GM21576 (cell line): ENCODE measurements at regions not wholly inside any gene's neighbourhood (a gene's known extent, or its start where the extent isn't known, plus 50 kb on each side); places are given as distances from the start of the nearest gene placed in this dataset.

Experiments used
- ATAC-seq: cut with Tn5 transposase; IDR thresholded peaks from one replicate; pipeline ENCODE4 v1.9.1; 2021; ENCODE audit warnings: mild to moderate bottlenecking, moderate library complexity; ENCODE audit not compliant: unreplicated experiment

DNA sequence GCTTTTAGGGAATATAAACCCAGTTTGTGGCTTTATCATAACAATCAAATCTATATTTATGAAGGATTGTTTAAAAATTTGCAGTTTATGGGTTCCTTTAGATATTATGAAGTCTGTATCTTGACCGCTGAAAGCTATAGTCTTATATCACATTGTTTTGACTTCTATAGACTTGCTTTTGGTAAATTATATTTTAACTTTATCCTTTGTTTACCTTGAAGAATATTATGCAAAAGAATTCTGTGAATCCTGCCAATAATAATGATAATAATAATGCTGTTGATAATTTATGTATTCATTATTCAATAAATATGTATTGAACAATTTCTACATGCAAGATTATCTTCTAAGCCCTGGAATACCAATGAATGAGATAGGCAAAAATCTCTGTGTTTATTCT, 101.9 kb upstream of the MTPN start:
- no peak for ATAC-seq

DNA sequence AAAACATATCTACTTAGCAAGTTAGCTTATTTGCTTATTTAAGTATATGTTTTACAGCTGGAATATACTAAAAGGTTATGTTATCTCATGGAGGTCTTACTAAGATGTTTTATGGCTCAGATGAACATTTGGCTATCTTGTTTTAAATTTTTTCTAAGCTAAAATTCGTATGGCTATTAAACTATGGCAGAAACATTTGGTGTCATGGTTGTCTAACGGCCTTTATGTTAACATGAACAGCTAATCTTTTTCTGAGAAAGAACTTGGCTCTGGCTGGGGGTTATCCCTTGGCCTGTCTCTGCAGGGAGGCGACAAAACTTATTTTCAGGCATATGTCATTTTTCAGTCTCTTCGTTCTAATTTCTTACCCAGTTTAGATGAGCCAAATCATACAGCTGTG, 101.5 kb upstream of the MTPN start:
- ATAC-seq: no peak

DNA sequence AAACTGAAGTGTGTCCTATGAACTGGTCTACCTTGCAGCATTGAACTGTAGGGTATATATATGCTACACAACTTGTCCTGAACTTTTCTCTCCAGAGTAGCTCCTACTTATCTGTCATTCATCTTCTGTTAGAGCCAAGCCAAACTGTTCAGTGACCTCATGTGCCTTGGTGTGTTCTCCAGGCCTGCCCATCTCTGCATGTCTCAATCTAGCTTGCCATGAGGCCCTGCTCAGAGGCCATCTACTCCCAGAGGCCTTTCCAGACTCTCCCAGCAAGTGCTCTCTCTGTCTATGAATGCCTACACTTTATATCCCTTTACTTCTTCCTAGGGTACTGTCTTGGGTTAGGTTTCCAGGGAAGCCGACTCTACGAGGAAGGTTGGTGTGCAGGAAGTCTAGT, 99.8 kb upstream of the MTPN start:
- ATAC-seq: no peak

DNA sequence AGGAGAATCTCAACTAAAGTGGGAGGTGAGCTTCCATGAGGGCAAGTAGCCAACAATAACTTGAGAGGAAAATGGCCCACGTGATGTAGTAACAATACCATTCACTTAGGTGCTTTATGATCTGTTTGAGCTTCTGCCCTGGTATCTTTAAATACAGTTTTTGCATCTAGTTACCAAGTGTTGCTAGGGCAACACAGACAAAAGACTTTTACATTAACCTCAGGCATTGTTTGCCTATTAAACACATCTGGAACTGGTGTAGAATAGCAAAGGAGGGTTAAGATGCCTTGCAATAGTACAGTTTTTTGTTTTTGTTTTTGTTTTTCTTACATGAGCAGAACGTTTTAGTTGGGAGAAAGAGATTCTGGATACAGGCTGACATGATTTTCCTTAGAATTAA, 97.7 kb upstream of the MTPN start:
- ATAC-seq: no peak

DNA sequence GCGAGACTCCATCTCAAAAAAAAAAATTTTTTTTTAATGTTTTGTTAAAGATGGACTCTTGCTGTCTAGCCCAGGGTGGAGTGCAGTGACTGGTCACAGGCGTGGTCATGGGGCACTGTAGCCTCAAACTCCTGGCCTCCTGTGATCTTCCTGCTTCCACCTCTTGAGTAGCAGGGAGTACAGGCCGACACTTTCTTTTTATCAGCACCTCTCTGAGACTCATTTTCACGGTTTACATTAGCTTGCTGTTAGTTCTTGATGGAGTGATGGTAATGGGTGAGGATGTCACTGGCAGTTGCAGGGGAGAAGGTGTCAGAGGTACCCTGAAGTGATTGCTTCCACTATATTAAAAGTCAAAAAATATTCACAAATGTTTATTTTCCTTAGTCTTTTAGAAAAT, 95.3 kb upstream of the MTPN start:
- ATAC-seq: no peak

DNA sequence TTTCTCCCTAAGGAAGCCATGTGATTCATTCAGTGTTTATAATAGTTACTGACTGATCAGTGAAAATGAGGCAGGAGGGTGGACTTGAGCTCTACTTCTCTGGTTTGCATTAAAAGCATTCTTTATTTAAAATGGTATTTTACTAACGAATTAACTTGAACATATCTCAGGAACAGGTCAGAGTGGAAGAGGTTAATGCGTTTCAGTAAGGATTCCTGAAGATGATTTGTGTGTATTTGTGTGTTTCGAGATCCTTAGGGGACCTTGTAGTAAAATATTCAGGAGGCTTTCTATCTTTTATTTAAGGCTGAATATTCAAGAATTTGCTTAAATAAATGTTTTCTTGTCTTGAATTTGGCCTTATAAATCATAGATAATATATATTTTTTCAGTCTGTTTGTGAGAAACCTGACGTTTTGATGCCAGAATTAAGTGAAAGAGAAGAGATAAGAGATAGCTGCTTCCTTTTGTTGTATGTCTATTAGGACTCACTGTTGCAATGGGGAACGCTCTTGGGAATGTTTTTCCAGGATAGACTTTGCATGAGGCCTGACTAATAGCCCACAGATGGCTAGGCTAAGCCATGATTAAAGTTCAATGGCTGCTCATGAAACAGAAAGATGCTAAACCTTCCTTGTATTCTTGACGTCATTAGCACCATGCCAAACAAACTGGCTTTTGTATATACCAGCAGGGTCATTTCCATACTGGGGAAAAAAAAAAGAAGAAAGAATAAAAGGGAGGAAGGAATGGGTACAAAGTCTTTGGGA, 93.8 kb upstream of the MTPN start:
- no peak for ATAC-seq

DNA sequence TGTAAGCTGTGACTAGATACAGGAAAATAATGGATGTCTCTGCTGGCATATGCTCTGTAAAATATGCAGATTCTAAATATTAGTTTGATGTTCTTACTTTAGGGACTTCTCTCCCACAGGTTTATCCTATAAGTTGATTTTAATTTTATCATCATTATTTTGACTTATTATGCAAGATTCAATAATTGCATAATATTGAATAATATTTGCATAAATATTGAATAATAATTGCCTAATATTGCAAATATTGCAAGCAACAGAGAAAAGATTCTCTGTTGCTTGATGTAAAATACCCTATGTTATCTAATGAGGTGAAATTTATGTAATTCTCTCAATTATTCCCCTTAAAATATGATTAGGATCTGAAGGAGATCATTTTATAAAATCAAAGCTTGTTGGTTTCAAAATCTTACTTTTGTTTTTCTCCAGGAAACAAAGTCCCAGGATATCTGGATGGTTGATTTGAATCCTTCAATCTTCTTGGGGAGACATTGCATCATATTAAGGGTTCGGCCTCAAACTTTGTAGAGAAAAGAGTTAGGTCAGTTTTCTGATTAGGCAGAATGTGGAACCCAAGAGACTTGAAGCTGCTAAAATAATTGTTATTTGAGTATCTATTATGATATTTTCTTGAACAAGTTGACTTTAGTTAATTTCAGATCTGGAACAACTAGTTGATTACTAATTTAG, 92.8 kb upstream of the MTPN start:
- ATAC-seq: no peak

DNA sequence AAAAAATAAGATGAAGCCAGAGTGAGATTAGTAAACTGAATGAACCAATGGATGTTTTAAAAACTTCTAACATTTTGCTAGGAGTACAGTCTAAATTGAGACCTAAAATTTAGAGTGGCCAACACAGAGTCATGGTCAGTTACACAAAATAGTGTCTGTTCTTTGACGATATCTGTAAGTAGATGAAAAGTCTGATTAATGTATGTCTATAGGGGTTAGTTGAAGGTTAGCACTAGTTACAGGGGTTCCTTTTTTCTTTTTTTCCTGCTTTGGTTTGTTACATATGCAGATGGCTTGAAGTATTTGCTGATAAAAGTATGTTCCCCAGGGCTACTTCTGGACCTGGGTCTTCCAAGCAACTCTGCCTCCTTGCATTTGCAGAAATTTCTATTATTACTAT, 90.1 kb upstream of the MTPN start:
- ATAC-seq: no peak

DNA sequence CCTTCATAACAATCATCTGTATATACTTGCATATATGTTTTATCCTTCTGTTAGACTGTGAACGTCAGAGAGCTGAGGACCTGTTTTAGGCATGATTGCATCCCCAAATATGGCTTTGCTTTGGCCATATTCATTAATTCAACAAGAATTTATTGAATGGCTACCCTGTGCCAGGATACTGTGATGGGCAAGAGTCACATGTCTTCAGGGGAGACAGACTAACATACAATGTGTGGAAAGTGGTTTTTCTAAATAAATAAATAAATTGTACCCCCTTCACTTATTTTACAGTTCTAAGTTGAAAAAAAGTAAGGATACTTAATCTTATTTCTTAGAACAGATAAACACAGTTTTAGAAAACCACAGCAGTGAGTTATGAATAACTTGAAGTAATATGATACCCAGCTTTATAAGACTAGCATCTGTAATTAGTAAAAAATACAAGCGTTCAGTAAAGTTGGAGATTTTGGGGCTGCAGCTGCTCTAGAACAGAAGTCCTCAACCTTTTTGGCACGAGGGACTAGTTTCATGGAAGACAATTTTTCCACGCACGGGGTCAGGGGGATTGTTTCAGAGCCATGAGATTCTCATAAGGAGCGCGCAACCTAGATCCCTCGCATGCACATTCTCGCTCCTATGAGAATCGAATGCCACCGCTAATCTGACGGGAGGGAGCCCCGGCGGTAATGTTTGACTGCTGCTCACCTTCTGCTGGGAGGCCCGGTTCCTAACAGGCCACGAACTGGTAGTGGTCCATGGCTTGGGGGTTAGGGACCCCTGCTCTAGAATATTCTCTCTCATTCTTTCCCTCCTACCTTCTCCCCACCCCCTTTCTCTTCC, 89.4 kb upstream of the MTPN start:
- ATAC-seq: no peak

DNA sequence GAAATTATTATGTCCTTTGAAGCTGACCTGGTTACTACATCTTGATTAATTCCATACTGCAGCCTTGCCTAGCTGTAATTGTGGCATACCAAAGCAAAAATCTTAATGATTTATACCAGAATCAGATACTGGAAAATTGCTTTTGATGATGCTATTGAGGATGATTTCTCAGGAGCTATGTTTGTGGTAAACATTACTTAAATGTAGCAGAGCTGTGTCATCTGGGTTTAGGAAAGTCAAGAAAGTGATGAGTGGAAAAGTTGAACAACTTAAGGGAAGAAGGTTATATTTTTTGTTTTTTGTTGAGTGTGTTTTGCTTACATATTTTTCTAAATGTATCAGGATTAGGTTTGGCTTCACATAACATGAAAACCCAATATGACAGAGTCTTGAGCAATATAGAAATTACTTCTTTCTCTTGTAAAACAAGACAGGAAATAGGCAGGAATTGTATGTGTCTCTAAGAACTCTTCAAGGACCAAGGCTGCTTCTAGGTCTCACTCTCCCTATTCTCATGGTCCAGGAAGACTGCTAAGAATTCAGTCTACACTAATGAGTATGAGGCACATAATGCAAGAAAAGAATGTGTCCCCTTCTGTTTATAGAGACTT, 87.6 kb upstream of the MTPN start:
- ATAC-seq: no peak

DNA sequence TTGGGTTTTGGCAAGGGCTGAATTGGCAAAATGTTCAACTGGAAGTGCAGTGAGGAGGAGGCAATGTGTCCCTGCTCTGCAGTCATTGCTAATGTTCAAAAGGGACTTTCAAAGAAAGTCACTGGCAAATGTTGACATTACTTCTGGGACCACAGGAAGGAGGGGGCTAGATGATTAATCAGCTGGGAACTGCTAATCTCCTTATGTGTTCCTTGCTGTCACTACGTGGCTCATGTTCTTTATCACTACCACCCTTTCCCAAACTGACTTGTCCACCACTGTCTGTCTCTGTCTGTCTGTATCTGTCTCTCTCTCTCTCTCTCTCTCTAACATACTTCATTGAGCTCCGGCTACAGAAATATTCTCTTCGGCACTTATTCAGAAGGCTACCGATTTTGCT, 86.9 kb upstream of the MTPN start:
- no peak for ATAC-seq

DNA sequence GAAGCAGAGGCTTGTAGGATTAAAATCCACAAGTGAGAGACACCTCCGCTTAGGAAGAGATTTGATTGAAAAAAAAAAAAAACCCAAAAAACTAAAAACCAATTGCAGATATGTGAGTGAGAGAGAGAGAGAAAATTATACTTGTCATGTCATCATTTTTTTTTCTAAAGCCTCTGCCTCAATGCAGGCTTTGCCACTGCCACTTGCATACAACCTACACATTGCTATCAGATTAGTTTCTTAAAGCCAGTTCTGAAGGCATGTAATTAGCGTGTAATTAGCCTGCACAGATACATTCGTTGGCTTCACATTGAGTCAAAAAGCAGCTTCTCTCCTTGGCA, 86.1 kb upstream of the MTPN start:
- ATAC-seq: no peak

DNA sequence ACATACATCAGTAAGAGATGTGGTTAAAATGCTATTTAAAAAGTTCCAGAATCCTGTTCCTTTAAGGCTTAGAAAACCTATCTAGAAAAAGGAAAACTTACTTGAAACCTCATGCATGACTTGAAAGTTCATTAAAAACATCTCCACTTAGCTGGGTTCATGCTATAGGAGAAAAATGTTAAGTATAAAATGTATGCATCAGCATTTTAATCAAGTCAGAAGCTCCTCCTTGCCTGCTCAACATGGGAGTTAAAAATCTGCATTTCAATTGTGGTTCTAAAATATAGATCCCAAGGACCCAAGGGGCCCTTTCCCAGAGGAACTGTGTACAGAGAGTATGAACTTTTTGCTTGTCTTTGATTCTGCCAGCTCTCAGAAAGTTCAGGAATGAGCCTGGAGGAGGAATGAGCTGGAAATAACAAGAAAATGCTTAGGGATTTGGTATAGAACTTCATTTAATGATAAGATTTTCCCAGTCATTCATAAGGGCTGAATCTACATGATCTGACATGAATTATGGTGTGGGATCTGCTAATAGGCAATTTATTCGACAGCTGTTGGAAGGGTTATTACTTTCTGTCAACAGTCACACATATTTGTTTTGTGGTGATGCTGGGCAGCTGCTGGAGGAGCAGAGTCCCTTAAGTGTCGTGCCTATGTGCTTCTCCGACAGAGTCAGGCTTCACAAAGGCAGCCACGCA, 85.6 kb upstream of the MTPN start:
- no peak for ATAC-seq

DNA sequence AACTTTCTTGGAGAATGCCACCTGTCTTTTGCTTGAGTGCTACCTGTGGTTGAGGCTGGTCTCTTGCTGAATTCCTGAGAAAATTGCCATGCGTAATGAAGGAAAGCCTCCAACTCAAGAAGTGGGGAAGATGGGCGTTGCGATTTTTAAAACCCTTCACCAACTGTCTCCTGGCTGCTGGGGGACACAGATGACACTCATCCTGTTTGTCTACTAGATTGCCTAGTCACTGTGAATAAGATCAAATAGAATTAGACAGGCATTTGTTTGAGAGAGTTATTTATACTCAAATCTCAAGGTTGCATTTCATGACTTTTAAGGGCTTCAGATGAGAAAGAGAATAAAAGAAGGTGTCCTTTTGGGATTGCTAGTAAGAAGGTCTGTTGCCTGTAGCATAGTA, 84.3 kb upstream of the MTPN start:
- no peak for ATAC-seq

DNA sequence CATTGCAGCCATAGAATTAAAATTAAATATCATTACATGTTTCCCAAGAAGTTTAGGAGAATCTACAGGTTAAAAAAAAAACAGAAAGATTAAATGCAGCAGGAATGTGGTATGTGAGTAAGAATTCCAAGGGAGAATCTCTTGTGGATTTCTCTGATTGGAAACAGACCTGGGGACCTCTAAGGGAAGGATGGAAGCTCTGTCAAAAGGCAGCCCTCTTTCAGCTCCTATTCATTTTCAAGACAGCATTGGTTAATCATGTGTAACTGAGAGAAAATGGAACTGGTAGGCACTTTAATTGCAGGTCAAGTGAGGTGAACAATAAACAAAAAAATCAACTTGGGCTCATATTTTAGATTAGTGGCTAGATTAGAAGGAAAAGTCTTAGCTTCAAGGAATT, 81.4 kb upstream of the MTPN start:
- no peak for ATAC-seq

DNA sequence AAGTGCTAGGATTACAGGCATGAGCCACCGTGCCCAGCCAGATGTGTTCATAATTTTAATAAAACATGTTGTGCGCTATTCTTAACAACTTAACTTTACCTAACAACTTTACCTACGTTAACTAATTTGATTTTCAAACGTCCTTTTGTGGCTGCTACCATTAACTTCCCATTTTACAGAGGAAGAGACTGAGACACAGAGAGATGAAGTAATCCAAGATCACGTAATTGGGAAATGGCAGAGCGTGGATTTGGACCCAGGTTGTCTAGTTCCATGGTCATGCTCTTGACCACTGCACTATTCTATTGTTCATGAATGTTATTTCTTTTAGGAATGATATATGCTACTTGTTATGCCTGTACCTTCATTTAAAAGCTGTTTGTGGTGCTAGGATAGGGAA, 80.3 kb upstream of the MTPN start:
- ATAC-seq: no peak

DNA sequence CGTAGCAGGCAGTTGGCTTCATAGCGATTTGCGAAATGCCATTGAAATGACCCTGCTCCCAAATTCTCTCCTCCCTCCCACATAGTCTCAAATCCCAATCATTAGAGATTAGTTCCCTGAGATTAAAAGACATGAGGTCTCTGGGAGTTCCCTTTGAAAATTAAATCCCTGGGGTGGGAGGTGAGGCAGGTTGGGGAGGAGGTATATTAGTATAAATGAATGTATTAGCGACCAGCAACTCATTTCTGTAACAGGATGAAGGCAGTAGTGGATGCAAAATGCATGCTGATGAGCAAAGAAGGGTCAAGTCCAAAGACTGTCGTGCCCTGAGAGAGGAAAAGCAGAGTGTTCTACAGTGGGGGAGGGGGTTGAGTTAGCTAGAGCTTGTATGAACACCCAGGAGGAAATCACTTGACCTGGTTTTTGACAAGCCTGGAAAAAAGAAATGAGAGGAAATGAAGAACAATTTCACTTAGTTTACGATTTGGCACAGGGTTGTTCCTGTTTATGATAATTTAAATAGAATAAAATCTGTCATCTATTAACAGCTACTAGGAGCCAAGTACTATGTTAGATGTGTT, 79.6 kb upstream of the MTPN start:
- ATAC-seq: no peak

DNA sequence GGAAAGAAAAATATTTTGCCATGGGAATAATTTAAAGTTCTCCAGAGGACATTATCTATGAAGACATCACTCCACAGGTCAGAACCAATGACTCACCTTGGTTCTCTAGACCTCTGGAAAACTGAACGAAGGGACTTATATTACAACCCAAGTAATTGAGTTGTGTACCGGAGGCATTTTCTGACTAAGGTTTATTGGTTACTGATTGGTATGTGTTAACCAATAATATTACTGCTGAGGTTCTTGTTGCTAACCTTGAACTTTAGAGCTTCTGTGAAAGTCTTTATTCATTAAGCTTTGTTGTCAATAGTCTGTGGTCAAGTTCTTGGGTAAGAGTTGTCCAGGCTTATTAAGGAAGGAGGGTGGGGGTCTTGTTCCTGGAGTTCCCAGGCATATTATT, 78.1 kb upstream of the MTPN start:
- ATAC-seq: no peak

DNA sequence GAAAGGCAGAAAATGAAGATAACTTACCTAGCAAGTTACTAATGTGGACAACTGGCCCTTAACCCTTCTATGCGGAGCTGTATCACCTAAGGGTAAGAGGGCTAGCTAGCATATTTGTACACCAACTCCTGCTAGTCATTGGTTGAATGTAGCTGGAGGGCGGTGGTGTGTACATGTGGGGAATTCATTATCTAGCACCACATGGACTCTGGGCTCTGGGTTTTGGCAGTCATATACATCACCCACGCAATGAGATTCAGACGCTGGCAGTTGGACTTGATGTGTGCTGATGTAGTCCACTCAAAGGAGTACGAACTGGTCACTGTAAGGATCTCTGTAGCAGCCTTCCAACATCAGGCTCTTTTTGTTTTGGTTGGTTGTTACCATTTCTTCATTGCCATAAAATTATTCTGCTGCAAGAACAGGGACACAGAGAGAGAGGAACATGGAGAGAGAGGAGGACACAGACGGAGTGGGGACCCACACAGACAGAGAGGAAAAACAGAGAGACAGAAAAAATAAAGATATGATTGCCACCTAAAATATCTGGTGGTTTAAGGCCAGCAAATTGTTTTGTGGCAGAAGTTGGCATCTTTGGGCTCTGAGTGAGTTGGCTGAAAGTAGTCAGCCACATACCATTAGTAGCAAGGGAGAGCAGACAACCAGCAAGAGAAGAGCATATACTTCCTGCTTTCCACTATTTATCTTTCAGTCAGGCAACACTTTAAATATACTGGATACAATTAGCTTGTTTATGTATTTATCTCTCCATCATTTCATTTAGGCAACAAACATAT, 76.7 kb upstream of the MTPN start:
- no peak for ATAC-seq
